ENCODE measurements at regions not wholly inside any gene's neighbourhood (a gene's known extent, or its start where the extent isn't known, plus 50 kb on each side); places are given as distances from the start of the nearest gene placed in this dataset.
"Not testable (repeated sequence)": the region's sequence is repeated elsewhere in the genome, so short reads cannot be mapped to it uniquely, and the experiment has no call there.

DNA sequence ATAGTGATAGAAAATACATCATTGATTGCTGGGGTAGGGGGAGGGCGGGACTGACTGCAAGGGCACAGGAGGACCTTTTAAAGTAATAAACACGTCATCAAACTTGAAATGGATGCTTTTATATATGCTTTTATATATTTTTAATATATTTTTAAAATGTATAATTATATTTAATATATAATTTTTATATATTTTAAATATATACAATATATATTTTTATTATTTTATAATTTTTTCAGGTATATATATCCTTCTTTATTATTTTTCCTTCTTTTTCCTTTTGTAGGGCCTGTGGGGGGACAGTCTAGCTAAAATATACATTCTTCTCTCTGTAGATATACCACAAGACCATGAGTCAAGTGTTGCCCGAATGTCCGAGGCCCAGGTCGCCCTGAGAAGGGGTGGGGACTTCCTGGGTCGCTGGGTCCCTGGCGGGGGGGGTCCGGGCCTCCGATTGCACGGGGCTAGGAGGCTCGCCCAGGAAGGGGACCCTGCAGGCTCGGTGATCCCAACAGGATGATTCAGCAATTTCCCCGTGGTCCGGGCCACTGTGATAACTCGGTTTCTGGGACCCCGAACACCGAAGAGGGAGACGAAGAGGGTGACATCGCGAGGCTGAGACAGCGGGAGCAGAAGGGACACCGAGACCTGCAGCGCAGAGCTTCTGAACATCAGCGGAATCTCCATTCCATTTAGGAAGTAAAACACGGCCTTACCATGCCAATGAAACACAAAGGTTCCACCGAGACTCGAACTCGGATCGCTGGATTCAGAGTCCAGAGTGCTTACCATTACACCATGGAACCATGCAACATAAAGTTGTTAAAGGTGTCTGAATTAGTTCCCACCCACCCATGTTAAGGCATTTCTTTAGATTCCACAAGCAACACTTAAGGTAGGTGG lies 112.5 kb upstream of the NBPF11 start:
- DNase-seq: no peak

DNA sequence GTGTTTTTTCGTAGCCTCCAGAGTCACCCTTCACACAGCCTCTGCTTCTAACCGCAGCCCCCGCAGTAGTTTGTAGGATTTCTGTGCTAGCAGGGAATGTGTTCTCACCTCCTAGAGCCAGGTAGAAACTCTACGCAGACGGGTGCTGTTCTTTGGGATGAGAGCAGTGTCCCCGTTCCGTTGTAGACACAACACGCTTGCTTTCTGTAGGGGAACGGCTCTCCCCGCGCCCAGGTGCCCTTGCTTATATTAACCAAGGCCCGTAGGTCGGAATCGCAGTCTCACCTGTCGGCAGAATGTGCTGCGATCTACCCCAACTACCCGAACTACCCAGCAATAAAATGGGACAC lies 111.8 kb upstream of the NBPF11 start:
- DNase-seq: no peak

DNA sequence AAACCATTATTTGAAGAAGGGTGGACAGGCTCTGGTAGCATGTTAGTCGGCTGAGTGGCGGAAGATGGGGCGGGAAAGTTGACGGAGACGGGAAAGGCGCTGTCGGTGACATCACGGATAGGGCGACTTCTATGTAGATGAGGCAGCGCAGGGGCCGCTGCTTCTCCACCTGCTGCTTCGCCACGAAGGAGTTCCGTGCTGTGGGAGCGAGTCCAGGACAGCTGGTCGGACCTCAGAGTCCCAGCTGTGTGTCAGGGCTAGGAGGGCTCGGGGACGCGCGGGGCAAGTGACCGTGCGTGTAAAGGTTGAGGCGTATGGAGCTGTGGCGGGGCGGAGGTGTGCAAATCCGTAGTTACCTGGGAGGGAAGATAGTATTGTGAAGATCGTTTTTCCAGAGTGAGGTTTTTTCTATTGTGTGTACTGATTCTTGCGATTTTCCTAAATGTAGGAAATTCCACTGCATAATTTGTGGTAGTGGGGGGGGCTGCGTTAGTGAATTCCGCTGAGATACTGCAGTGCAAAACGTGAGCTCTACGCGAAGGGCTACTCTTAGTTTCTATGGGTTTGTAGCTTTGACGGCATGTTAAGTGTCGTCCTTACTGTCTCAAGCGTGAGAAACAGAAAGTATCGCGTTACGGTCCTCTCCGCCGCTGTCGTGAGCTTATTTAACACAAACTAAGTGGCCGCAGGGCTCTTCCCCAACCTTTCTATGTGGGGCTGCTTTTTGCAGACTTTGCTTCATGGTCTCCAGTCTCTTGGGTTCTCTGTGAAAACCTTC lies 111.2 kb upstream of the NBPF11 start:
- peak; percentile 78 for DNase-seq

DNA sequence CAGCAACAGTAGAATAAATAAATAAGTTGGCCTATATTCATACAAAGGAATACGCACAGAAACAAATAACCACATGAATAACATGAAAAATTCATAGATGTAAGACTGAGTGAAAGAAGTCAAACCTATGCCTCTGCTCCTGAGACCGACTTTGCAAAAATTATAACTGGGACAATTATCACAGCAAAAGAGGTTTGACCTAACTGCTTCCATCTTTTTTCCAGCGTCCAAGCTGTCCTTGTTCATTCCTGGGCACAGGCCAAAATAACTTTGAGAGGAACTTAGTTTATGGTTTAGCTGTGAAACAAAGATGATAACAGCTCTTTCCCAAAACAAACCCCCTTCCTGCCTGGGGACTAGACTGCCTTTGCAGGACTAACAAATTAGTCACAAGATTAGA lies 109.6 kb upstream of the NBPF11 start:
- DNase-seq: not testable (repeated sequence)

DNA sequence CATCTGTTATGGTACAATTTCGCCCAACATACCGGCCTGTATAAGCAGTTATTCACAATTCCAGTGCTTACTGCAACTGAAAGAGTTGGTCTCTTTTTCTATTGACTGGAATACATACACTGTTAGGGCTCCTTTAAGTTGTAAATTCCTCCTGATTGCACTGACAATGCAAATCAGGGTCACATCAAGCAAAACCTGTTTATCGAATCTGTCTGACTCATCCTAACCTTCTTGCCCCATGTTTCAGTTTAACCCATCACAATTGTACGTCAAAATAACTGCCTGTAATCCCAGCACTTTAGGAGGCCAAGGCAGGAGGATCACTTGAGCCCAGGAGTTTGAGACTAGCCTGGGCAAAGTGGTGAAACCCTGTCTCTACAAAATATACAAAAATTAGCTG lies 105.8 kb upstream of the NBPF11 start:
- DNase-seq: not testable (repeated sequence)

DNA sequence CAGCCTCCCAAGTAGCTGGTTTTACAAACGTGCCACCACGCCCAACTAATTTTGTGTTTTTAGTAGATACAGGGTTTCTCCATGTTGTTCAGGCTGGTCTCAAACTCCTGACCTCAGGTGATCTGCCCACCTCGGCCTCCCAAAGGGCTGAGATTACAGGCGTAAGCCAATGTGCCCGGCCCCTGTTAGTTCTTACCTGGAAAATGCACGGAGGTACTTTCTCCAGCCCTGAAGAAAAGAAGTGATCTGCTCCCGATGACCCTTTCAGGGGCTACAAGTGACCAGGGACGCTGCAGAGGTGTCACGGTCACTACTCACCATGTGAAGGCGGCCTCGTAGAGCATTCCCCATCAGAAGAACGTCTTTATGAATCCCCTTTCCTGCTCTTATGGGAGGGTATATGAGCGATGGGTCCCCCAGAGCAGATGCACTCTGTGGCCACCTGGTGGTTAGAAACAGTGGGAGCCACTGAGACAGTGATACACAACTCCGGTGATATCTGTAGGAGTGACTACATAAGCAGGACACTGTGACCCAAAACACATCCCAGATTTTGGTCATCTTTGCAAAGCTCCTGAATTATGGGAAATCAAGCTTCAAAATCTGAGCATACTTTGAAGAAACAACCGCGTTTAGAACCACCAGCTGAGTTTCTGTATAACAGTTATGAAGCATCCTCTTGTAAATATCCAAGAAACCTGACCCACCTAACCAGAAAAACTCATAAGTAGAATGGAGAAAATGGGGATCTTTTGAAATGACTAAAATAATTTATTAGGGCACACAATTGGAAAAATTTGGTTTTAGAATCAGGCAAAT lies 102.7 kb upstream of the NBPF11 start:
- DNase-seq: not testable (repeated sequence)

DNA sequence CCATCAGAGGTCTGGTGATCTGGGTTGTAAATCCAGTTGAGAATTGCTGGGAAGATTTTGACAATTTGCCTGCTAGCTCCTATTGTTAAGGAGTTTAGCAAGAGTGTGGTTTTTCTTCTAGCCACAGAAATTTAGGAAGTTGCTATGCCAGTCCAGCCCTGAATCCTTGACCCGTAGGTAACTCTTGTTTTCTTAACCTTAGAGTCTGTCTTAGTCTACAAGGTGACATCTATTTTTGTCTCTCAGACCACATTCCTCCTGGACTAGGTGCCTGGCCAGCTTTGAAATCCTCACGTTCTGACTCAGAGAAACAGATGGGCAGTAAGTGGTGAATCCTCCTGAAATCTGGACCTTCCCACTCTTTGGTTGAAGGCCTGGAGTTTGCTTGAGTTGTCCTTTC lies 101.7 kb upstream of the NBPF11 start:
- not testable (repeated sequence) for DNase-seq

DNA sequence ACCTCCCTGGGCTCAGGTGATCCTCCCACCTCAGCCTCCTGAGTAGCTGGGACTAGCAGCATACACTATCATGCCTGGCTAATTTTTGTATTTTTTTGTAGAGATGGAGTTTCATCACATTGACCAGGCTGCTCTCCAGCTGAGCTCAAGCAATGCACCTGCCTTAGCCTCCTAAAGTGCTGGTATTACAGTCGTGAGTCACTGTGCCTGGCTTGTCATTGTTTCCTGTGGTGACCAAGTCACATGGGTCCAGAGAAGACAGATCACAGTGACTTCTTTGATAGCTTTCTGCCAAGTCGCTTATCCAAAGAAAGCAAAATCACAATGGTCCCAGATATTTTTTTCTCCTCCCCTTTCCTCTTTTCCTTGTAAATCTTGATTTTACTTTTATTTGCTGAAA lies 96.7 kb upstream of the NBPF11 start:
- not testable (repeated sequence) for DNase-seq

DNA sequence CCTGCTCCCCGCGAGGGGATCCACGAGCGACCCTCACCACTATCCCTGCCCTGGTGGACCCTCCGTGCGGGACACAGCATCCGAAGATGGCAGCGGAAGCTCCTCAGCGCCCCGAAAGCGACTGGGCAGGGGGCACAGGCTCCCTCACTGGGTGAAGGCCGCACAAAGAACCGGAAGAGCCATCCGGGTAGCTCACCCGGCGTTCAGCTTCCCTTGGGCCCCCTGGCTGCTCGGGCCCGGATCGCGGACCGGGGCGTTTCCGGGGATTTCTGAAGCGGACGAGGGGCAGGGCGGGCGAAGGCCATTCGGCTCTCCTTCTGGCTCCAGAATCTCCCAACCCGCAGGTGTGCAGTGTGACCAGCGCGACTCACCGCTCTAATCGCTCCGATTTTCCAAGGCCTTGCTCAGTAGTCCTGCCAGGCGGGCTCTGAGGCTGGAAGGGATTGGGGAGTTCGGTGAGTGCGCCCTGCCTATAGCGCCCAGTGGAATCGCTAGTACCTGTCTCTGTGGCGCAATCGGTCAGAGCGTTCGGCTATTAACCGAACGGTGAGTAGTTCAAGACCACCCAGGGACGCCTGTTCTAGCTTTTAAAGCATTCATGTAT lies 94.3 kb upstream of the NBPF11 start:
- DNase-seq: not testable (repeated sequence)

DNA sequence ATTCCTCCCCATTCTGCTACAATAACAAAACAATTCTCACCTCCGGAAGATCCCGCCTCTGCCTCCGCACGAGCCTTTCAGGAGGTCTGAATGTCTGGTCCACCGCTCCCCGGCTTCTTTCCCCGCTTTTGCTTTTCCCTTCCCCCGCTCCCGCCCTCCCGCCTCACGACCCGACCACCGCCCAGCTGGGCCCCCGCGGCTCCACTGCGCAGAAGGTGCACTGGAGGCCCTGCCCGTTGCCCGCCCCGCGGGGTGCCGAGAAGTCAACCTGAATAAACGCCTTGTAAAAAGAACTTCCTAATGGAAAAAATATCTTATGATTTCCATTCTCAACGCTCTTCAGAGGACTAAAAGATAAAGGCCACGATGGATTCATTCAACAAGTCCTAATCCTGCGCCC lies 93.8 kb upstream of the NBPF11 start:
- DNase-seq: not testable (repeated sequence)

DNA sequence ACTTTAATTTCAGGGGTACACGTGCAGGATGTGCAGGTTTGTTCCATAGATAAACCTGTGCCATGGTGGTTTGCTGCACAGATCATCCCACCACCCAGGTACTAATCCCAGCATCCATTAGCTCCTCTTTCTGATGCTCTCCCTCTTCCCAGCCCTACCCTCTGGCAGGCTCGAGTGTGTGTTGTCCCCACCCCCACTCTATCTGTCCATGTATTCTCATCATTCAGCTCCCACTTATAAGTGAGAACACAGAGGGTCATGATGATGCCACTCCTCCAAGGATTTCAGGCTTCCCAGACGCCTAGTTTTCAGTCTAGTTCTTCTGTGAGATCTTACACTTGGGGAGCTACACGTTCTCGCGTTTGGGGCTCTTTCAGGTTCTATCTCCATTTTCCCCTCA lies 93.4 kb upstream of the NBPF11 start:
- DNase-seq: not testable (repeated sequence)

DNA sequence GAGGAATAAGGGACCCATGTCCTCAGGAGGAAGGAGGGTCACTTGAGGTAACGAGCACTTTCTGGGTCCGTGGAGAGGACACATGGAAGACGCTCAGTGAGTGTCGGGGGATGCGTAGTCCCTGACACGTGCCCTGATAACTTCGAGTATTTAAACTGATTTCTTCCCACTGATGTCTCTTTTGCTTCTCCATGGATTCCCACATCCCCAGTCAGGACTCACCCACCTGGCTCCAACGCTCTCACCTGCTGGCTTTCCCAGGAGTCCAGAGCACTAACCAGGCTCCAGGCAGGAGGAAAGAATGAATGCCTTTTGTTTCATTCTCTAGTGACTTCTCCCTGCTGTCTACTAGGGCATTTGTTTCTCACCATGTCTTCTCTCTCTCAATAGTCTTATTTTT lies 81.2 kb upstream of the NBPF11 start:
- not testable (repeated sequence) for DNase-seq

DNA sequence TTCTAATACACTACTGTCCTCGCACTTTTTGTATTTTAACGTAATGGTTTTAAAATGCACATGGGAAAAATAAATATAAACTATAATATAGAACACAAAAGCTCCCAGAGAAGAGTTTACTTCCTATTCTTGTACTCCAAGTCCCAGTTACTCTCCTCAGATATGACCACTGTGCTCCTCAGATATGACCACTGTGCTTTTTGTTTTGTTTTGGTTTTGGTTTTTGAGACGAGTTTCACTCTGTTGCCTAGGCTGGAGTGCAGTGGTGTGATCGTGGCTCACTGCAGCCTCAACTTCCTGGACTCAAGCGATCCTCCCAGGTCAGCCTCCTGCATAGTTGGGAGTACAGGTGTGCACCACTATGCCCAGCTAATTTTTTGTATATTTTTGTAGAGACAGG lies 76.8 kb upstream of the NBPF11 start:
- DNase-seq: not testable (repeated sequence)

DNA sequence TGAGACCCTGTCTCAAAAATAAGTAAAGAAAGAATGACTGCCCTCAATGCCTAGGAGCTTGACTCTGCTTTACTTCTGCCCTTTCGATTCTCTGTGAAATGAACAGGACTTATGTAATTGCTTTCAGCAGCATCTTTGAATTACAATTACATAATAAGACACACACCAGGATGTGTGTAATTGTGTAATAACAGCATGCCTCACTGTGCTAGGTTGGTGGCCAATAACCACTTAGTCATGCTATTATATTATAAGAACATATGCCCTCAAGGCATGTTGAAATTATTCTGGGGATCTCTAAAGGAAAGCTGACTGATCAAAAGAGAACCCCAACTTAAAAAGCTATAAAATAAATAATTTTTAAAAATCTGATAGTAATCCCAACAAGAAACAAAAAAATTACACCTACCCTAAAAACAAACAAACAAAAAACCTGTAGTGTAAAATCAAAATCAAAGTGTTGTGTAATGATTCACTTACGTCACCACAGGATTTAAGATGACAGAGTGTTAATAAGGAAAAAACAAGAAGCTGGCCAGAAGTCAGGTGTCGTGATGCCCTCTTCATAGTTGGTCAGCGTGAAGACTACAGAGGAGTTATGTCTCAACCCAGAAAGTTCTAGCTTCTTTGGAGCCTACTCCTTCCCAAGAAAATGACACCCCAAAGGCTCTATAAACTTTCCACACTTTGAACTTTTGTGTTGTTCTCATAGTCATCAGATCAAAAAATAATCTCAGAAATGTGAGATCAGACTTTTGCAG lies 70.5 kb upstream of the NBPF11 start:
- DNase-seq: not testable (repeated sequence)

DNA sequence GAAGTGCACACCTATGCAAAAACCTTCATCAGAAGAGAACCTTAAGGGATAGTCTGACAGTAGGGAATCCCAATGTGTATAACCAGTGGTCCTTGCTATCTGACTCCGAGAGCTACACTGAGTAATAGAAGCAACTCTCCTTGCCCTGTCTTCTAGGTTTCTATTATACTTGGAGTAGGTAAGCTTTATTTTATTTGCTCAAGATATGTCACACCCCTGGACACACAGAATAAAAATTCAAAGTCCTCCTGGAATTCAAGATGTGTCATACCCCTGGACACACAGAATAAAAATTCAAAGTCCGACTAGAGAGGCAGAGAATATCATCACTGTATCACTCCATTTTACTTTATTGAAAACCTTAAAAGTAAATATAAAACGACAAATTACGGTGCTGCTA lies 69.5 kb upstream of the NBPF11 start:
- not testable (repeated sequence) for DNase-seq

DNA sequence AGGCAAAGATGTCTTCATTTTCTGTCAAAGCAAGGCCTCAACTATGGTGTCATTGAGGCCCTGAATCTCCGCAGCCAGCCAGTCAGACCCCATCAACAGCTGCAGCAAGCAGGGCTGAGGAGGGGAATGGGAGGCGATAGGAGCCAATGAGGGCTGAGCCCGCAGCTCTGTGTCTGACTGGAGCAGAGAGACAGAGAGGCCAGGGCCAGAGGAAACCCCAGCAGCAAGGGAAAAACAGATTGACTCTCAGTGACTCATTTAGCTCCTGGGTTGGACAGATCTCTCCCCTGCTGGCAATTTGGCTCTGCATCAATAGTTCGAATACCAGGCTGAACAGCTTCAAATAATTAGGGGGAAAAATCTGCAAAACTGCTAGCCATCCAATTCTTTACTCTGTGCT lies 67.1 kb upstream of the NBPF11 start:
- DNase-seq: not testable (repeated sequence)

DNA sequence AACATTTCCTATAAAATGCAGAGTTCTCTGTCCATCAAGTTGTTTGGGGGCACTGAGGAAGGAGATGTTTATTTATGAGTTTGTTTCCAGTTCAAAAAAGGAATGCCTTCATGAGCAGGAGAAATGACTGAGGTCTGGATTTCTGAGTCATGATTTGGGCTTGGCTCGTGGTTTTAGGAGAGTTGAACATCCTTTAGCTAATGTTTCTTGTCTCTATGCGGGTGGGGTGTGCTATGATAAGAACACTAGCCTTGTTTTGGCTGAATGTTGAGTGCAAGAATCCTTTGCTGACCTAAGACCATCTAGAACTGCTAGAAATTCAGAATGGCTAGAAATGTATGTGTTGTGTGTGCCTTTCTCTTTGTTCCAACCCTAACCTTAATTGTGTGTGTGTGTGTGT lies 59.1 kb upstream of the NBPF11 start:
- DNase-seq: not testable (repeated sequence)

DNA sequence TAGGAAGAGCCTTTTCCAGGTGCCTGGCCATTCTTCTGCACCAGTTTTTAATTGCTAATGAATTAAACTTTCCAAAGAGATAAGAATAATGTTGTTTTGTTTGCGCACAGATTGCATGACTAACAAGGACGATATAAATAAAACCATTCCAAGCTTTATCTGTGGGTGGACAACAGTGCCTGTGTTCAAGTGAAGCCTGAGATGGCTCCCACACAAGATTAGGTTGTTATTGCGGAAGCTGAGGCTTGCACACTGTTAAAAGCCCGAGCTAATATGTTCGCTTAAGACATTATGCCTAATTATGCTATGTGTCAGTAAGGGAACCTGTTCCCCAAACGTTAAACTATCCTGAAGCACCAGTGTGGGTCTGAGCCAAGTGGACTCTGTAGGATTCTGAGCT lies 58.5 kb upstream of the NBPF11 start:
- DNase-seq: not testable (repeated sequence)

DNA sequence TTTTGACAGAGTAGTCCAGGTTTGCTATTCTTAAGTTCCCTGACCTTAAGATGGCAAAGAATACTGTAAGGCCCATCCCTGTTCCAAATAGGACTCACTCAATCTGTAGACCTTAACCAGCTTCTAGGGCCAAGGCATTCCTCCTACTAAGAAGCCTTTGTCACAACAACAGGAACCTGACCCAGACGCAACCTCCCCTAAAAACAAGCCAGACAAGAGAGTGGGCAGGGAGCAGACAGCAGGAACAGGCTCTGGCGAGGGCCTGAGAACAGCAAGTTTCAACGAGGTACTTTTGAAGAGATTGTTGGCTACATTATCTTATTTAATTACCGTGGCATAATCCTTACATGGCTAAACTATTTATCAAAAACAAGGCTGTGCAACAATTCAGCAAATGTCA lies 58.1 kb upstream of the NBPF11 start:
- DNase-seq: not testable (repeated sequence)

DNA sequence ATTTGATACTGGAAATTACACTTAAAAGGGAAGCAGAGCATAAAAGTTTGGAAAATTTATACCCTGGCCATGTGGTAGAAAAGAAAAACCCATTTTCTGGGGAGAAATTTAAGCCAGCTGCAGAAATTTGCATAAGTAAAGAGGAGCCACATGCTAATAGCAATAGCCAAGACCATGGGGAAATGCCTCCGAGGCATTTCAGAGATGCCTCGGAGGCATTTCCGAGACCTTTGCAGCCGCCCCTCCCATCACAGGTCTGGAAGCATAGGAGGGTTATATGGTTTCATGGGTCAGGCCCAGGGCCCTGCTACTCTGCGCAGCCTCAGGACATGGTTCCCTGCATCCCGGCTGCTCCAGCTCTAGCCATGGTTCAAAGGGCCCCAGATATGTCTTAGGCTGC lies 49.9 kb upstream of the NBPF11 start:
- DNase-seq: not testable (repeated sequence)

Measured in left kidney (tissue), 1 donor.